Gastroesophageal sphincter (tissue), 4 donors: ENCODE measurements at regions not wholly inside any gene's neighbourhood (a gene's known extent, or its start where the extent isn't known, plus 50 kb on each side); places are given as distances from the start of the nearest gene placed in this dataset.

ENCODE experiments used
- ATAC-seq: fragments of 150-250 bp; one replicate; pipeline ENCODE4 v1.9.1; 2016; ENCODE audit warnings: mild to moderate bottlenecking, moderate library complexity
- H3K27ac ChIP-seq, 4 donors: fragments of 200-600 bp; sonication (generic) in 3 of 4; 1 replicate in 3 of 4; 2 replicates in 1 of 4; pipeline ENCODE4 v1.5.1; 2016 to 2019
- H3K27me3 ChIP-seq: fragments of 200-600 bp; sonication (generic); one replicate; pipeline ENCODE4 v1.5.1; 2019
- H3K36me3 ChIP-seq, 2 donors: fragments of 200-600 bp; sonication (generic); one replicate each; pipeline ENCODE4 v1.5.1; 2019; ENCODE audit warnings: control low read depth in 1 of 2
- H3K4me1 ChIP-seq, 3 donors: fragments of 200-600 bp; sonication (generic); 1 replicate in 2 of 3; 2 replicates in 1 of 3; pipeline ENCODE4 v1.5.1; 2016 to 2019; ENCODE audit warnings: control low read depth in 2 of 3
- H3K4me3 ChIP-seq, 2 donors: fragments of 200-600 bp; sonication (generic); one replicate each; pipeline ENCODE4 v1.5.1; 2019; ENCODE audit warnings: mild to moderate bottlenecking in 1 of 2, moderate library complexity in 1 of 2
- H3K9me3 ChIP-seq, 3 donors: fragments of 200-600 bp; sonication (generic); one replicate each; pipeline ENCODE4 v1.5.1; 2017 to 2019; ENCODE audit warnings: control low read depth in 2 of 3
- EP300 ChIP-seq: sonication (generic); formaldehyde crosslinking; IDR thresholded peaks from one replicate; pipeline ENCODE4 v1.6.1; 2017; ENCODE audit warnings: antibody characterized with exemption, mild to moderate bottlenecking
- POLR2A ChIP-seq, 2 donors: fragments of 450-650 bp; IDR thresholded peaks; one replicate each; pipeline ENCODE4 v1.6.1; 2017; ENCODE audit warnings: antibody characterized with exemption in 2 of 2, mild to moderate bottlenecking in 2 of 2, moderate library complexity in 1 of 2
- POLR2AphosphoS5 ChIP-seq: sonication (generic); formaldehyde crosslinking; IDR thresholded peaks from one replicate; pipeline ENCODE4 v1.6.1; 2017; ENCODE audit warnings: antibody characterized with exemption
- WGBS, 2 donors: methylation state at CpG; one replicate each; pipeline ENCODE4 v1.1.5; 2018; ENCODE audit warnings: low coverage in 1 of 2; 5-methylcytosine and 5-hydroxymethylcytosine counted together
- TF ChIP-seq, protein P1 (sequence below), 4 experiments: fragments of 200-600 bp in 2 of 4; fragments of 450-650 bp in 2 of 4; sonication (generic) in 1 of 4; IDR thresholded peaks; one replicate each; pipeline ENCODE4 v1.5.1; 2017 to 2019; ENCODE audit warnings: antibody characterized with exemption in 4 of 4, mild to moderate bottlenecking in 2 of 4, moderate library complexity in 2 of 4

- Histone ChIP-seq H3K27me3 (no peaks in the 10 kb centered on the region), H3K27ac (no peak overlapping the region), H3K9me3 (peaks cover 0 to 100% (median 0%) of the 10 kb centered on the region in 3 donors), H3K4me1 (no peaks in the 10 kb centered on the region), H3K4me3 (no peak overlapping the region), H3K36me3 (no peaks in the 10 kb centered on the region)
- no peak for ATAC-seq
- WGBS, 2 donors = no CpG with 5 or more reads among the region's 8 CpGs
- TF ChIP-seq, protein P1, sequence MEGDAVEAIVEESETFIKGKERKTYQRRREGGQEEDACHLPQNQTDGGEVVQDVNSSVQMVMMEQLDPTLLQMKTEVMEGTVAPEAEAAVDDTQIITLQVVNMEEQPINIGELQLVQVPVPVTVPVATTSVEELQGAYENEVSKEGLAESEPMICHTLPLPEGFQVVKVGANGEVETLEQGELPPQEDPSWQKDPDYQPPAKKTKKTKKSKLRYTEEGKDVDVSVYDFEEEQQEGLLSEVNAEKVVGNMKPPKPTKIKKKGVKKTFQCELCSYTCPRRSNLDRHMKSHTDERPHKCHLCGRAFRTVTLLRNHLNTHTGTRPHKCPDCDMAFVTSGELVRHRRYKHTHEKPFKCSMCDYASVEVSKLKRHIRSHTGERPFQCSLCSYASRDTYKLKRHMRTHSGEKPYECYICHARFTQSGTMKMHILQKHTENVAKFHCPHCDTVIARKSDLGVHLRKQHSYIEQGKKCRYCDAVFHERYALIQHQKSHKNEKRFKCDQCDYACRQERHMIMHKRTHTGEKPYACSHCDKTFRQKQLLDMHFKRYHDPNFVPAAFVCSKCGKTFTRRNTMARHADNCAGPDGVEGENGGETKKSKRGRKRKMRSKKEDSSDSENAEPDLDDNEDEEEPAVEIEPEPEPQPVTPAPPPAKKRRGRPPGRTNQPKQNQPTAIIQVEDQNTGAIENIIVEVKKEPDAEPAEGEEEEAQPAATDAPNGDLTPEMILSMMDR (IDR thresholded peaks at IDR 0.05) = no peak
- TF ChIP-seq POLR2A (IDR thresholded peaks at IDR 0.05) (no peak), POLR2AphosphoS5 (no peak), EP300 (no peak)
Measured at GRCh38 chr15:25175033-25175788, 220.4 kb downstream of the SNRPN start.

GRCh38 chr15:25175789-25176615 is 221.2 kb downstream of the SNRPN start:
- Histone ChIP-seq H3K27ac (no peak overlapping the region), H3K4me3 (no peak overlapping the region), H3K4me1 (no peaks in the 10 kb centered on the region), H3K27me3 (no peaks in the 10 kb centered on the region), H3K36me3 (no peaks in the 10 kb centered on the region), H3K9me3 (peaks cover 0 to 100% (median 0%) of the 10 kb centered on the region in 3 donors)
- ATAC-seq = no peak
- TF ChIP-seq POLR2A (IDR thresholded peaks at IDR 0.05) (no peak), POLR2AphosphoS5 (no peak), EP300 (no peak)
- TF ChIP-seq, protein P1 (IDR thresholded peaks at IDR 0.05) = no peak
- 60% methylated on average over 1 of the region's 7 CpGs; no CpG with 5 or more reads in 1 of the 2 donors for WGBS, 2 donors

DNA sequence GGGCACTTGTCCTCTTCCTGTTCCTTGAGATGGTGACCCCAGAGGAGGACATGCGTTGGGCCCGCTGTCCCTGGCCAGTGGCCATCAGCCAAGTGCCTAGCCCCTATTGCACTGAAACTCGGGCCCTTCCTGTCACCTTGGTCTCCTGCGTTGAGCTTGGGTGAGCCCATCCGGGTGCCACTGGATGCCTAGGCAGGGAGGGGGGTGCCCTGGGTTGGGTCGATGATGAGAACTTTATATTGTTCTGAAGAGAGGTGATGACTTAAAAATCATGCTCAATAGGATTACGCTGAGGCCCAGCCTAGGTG is 221.8 kb downstream of the SNRPN start:
- TF ChIP-seq POLR2AphosphoS5 (no peak), POLR2A (IDR thresholded peaks at IDR 0.05) (no peak), EP300 (no peak)
- TF ChIP-seq, protein P1 (IDR thresholded peaks at IDR 0.05) = no peak
- no peaks in the 10 kb centered on the region for H3K27me3 ChIP-seq

DNA sequence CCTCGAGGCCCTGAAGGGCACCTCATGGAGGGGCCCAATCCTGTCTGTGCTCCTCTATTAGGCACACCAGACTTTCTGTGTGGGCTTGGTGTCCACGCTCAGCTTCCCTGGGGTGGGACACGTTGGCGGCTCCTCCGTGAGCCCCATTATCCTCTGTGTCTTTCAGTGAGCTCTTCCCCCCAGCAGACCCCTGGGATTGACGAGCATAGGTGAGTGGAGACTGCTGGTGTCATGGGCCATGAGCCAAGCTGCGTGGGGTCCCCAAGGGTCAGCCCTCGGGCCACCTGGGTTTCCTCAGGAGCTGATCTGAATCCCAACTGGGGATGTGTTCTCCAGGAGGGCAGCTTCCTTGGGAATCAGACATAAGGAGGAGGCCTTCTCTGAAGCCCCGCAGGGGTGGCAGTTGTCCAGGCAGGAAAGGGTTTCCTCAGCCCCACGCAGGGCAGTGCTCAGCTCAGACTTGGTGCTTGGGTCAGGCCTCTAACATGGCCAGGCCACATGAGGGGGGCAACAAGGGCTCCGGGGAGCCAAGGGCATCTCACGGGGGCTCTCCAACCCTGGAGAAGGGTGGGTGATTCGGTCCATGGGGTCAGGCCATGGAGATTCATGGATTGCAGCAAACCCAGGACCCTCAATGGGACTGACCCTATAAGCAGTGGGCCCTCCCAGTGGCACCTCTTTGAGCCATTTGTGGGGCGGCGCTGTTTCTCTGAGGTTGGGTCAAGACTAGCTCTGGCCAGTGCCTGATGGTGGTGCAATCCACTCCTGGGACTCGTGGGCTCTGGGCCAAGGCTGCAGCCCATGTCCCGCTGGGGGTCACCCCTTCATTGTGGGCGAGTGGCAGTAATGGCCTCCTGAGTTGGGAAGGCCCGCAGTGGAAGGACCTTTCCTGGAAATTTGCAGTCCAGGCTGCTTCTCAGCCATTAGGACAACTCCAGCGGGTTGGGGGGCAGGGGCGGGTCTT is 222.5 kb downstream of the SNRPN start:
- TF ChIP-seq, protein P1 (IDR thresholded peaks at IDR 0.05) = no peak
- TF ChIP-seq POLR2A (IDR thresholded peaks at IDR 0.05) (no peak), POLR2AphosphoS5 (no peak), EP300 (no peak)
- Histone ChIP-seq H3K4me3 (no peak overlapping the region), H3K4me1 (no peaks in the 10 kb centered on the region), H3K27ac (no peak overlapping the region), H3K36me3 (no peaks in the 10 kb centered on the region), H3K9me3 (peaks cover 0 to 97% (median 0%) of the 10 kb centered on the region in 3 donors), H3K27me3 (no peaks in the 10 kb centered on the region)
- WGBS, 2 donors = no CpG with 5 or more reads among the region's 21 CpGs
- no peak for ATAC-seq

More for the DNA sequence above, 221.8 kb downstream of the SNRPN start:
- Histone ChIP-seq H3K9me3 (peaks cover 0 to 100% (median 0%) of the 10 kb centered on the region in 3 donors), H3K4me3 (no peak overlapping the region), H3K36me3 (no peaks in the 10 kb centered on the region), H3K27ac (no peak overlapping the region), H3K4me1 (no peaks in the 10 kb centered on the region)
- no CpG with 5 or more reads among the region's 7 CpGs for WGBS, 2 donors
- ATAC-seq = no peak
